H1 (cell line): ENCODE measurements at regions not wholly inside any gene's neighbourhood (a gene's known extent, or its start where the extent isn't known, plus 50 kb on each side); places are given as distances from the start of the nearest gene placed in this dataset.

Source experiments
- CTCF ChIA-PET: fragments of 300-600 bp; sonication (Branson Sonifier 250); formaldehyde crosslinking; loops from one replicate; lab custom pipeline; 2021; ENCODE audit not compliant: partially characterized antibody; lab: Charles Lee
- POLR2A ChIA-PET: fragments of 300-600 bp; sonication (Branson Sonifier 250); formaldehyde crosslinking; loops from one replicate; lab custom pipeline; 2021; ENCODE audit warnings: inconsistent platforms; ENCODE audit not compliant: partially characterized antibody; lab: Charles Lee
- DNase-seq, 2 experiments: peaks; one replicate each; pipeline versions ENCODE4 v3.0.0 to v3.0.0-alpha.2; 2010 to 2022; ENCODE audit warnings: low spot score in 2 of 2, low read depth in 1 of 2, mixed read lengths in 1 of 2
- FAIRE-seq: peaks from 2 replicates; lab custom pipeline; 2011; peaks lifted over from hg19 to GRCh38; lab: Jason Lieb, UNC
- H2AFZ ChIP-seq: 2 replicates; pipeline ENCODE4 v1.8.1; 2012; ENCODE audit warnings: low read length, inconsistent platforms
- H2AK5ac ChIP-seq: 2 replicates; pipeline ENCODE4 v1.6.1; 2013; ENCODE audit warnings: low read depth, low read length
- H2BK120ac ChIP-seq: replicated peaks from 2 replicates; pipeline ENCODE3; 2013; ENCODE audit warnings: low read depth, low read length, inconsistent platforms
- H2BK12ac ChIP-seq: 2 replicates; pipeline ENCODE4 v1.6.1; 2013; ENCODE audit warnings: low read depth, low read length
- H2BK15ac ChIP-seq: 2 replicates; pipeline ENCODE4 v1.6.1; 2013; ENCODE audit warnings: low read length
- H2BK20ac ChIP-seq: 2 replicates; pipeline ENCODE4 v1.6.1; 2013; ENCODE audit warnings: low read length
- H2BK5ac ChIP-seq: 2 replicates; pipeline ENCODE4 v1.6.1; 2013; ENCODE audit warnings: low read depth, low read length
- H3K14ac ChIP-seq: 2 replicates; pipeline ENCODE4 v1.6.1; 2013; ENCODE audit warnings: inconsistent platforms; ENCODE audit not compliant: insufficient read length
- H3K18ac ChIP-seq: 2 replicates; pipeline ENCODE4 v1.6.1; 2013; ENCODE audit warnings: low read length; ENCODE audit errors: extremely low read depth
- H3K23ac ChIP-seq: 2 replicates; pipeline ENCODE4 v1.6.1; 2013; ENCODE audit warnings: inconsistent platforms; ENCODE audit not compliant: insufficient read length
- H3K23me2 ChIP-seq: 2 replicates; pipeline ENCODE4 v1.6.1; 2013; ENCODE audit warnings: low read depth, low read length
- H3K27ac ChIP-seq: 2 replicates; pipeline ENCODE4 v1.6.1; 2011; ENCODE audit warnings: low read depth, low read length, inconsistent platforms
- H3K27me3 ChIP-seq, 4 experiments: replicated peaks in 1 of 4; 1 replicate in 1 of 4; 2 replicates in 3 of 4; pipeline versions ENCODE4 v1.6.1 to v1.8.1; 2011 to 2013; ENCODE audit warnings: low read length in 3 of 4, mild to moderate bottlenecking in 3 of 4, inconsistent platforms in 2 of 4, mixed read lengths in 2 of 4, moderate library complexity in 1 of 4; ENCODE audit not compliant: control insufficient read depth in 3 of 4, insufficient read depth in 3 of 4; ENCODE audit errors: extremely low read depth in 1 of 4
- H3K36me3 ChIP-seq, 4 experiments: 2 replicates each; pipeline versions ENCODE4 v1.6.1 to v1.8.1; 2011 to 2013; ENCODE audit warnings: mild to moderate bottlenecking in 4 of 4, low read length in 3 of 4, moderate library complexity in 2 of 4, control low read depth in 1 of 4, inconsistent platforms in 1 of 4; ENCODE audit not compliant: insufficient read depth in 4 of 4, control insufficient read depth in 2 of 4
- H3K4ac ChIP-seq: replicated peaks from 2 replicates; pipeline ENCODE3; 2013; ENCODE audit warnings: low read length, low read depth, mixed read lengths, inconsistent platforms; ENCODE audit not compliant: insufficient read length
- H3K4me1 ChIP-seq, 4 experiments: replicated peaks in 1 of 4; 1 replicate in 1 of 4; 2 replicates in 3 of 4; pipeline versions ENCODE4 v1.6.1 to v1.8.1; 2011 to 2013; ENCODE audit warnings: low read length in 3 of 4, inconsistent platforms in 2 of 4, mixed read lengths in 1 of 4; ENCODE audit not compliant: insufficient read depth in 4 of 4, control insufficient read depth in 3 of 4
- H3K4me2 ChIP-seq, 2 experiments: 2 replicates each; pipeline versions ENCODE4 v1.6.1 to v1.8.1; 2011 to 2013; ENCODE audit warnings: low read depth in 2 of 2, low read length in 2 of 2, control low read depth in 1 of 2, inconsistent platforms in 1 of 2, mild to moderate bottlenecking in 1 of 2; ENCODE audit not compliant: insufficient read depth in 1 of 2
- H3K4me3 ChIP-seq, 4 experiments: fragments of 200-600, 300-600 bp in 1 of 4; sonication (generic), shearing (Covaris generic), sonication (Bioruptor Twin) in 1 of 4; 2 replicates each; pipeline versions ENCODE4 v1.5.1 to v1.8.1; 2011 to 2016; ENCODE audit warnings: low read length in 4 of 4, low read depth in 3 of 4, control low read depth in 2 of 4, inconsistent platforms in 2 of 4, mild to moderate bottlenecking in 2 of 4, mixed read lengths in 1 of 4, moderate library complexity in 1 of 4; ENCODE audit not compliant: insufficient read depth in 2 of 4; ENCODE audit errors: extremely low read depth in 1 of 4
- H3K56ac ChIP-seq: replicated peaks from 2 replicates; pipeline ENCODE3; 2013; ENCODE audit warnings: low read depth, mild to moderate bottlenecking, mixed read lengths, low read length, inconsistent platforms; ENCODE audit not compliant: insufficient read length
- H3K79me1 ChIP-seq: 2 replicates; pipeline ENCODE4 v1.6.1; 2013; ENCODE audit warnings: low read depth, low read length, control low read depth
- H3K79me2 ChIP-seq, 2 experiments: 2 replicates each; pipeline versions ENCODE4 v1.6.1 to v1.8.1; 2012 to 2013; ENCODE audit warnings: low read length in 2 of 2, mild to moderate bottlenecking in 2 of 2, inconsistent platforms in 1 of 2; ENCODE audit not compliant: insufficient read depth in 2 of 2, control insufficient read depth in 1 of 2
- H3K9ac ChIP-seq, 4 experiments: replicated peaks in 1 of 4; 1 replicate in 1 of 4; 2 replicates in 3 of 4; pipeline versions ENCODE4 v1.6.1 to v1.8.1; 2011 to 2013; ENCODE audit warnings: low read depth in 3 of 4, low read length in 3 of 4, control low read depth in 2 of 4, mild to moderate bottlenecking in 2 of 4, moderate library complexity in 2 of 4, inconsistent platforms in 1 of 4; ENCODE audit errors: extremely low read depth in 1 of 4
- H3K9me3 ChIP-seq, 2 experiments: 2 replicates each; pipeline versions ENCODE4 v1.6.1 to v1.8.1; 2012 to 2013; ENCODE audit warnings: mild to moderate bottlenecking in 2 of 2, moderate library complexity in 2 of 2, control low read depth in 1 of 2, inconsistent platforms in 1 of 2, low read depth in 1 of 2, low read length in 1 of 2, mixed read lengths in 1 of 2; ENCODE audit not compliant: insufficient read depth in 2 of 2
- H4K20me1 ChIP-seq, 2 experiments: replicated peaks in 1 of 2; 2 replicates each; pipeline versions ENCODE3 to v1.8.1; 2011 to 2013; ENCODE audit warnings: inconsistent platforms in 2 of 2, low read length in 2 of 2, mild to moderate bottlenecking in 1 of 2; ENCODE audit not compliant: insufficient read depth in 2 of 2, control insufficient read depth in 1 of 2
- H4K5ac ChIP-seq: 2 replicates; pipeline ENCODE4 v1.6.1; 2013; ENCODE audit warnings: low read length, low read depth, mixed read lengths, inconsistent platforms; ENCODE audit not compliant: insufficient read length
- H4K8ac ChIP-seq: 2 replicates; pipeline ENCODE4 v1.8.0; 2013; ENCODE audit warnings: mild to moderate bottlenecking, moderate library complexity, low read length, inconsistent platforms; ENCODE audit not compliant: insufficient read depth; ENCODE audit errors: extremely low read depth
- H4K91ac ChIP-seq: replicated peaks from 2 replicates; pipeline ENCODE3; 2013; ENCODE audit warnings: low read length, mixed read lengths, inconsistent platforms; ENCODE audit not compliant: insufficient read length
- CBX5 ChIP-seq: fragments of 300-800, 300-1000 bp; sonication (generic); IDR thresholded peaks from 2 replicates; pipeline ENCODE4 v1.7.1; 2016; ENCODE audit warnings: antibody characterized with exemption, low read length, low read depth
- CEBPB ChIP-seq: IDR thresholded peaks from 2 replicates; pipeline ENCODE4 v1.6.1; 2012; ENCODE audit warnings: low read depth, low read length
- EGR1 ChIP-seq: IDR thresholded peaks from 2 replicates; pipeline ENCODE4 v1.6.1; 2011; ENCODE audit warnings: low read depth, low read length, borderline replicate concordance
- KDM1A ChIP-seq: fragments of 200-600, 300-600 bp; sonication (generic); IDR thresholded peaks from 2 replicates; pipeline ENCODE4 v1.7.1; 2016; ENCODE audit warnings: mild to moderate bottlenecking, low read length, borderline replicate concordance
- KDM5A ChIP-seq: fragments of 200-600 bp; IDR thresholded peaks from 2 replicates; pipeline ENCODE4 v1.7.1; 2012; ENCODE audit warnings: mild to moderate bottlenecking, low read length, inconsistent platforms, mixed read lengths
- RAD21 ChIP-seq, 2 experiments: IDR thresholded peaks in 1 of 2; conservative IDR thresholded peaks in 1 of 2; 2 replicates each; pipeline ENCODE4 v1.6.1; 2011; ENCODE audit warnings: low read depth in 2 of 2, low read length in 2 of 2, improper control_type of control experiment in 1 of 2, inconsistent platforms in 1 of 2, mild to moderate bottlenecking in 1 of 2, moderate library complexity in 1 of 2
- RNF2 ChIP-seq: fragments of 200-900, 300-1000 bp; sonication (generic); IDR thresholded peaks from 2 replicates; pipeline ENCODE4 v1.7.1; 2016; ENCODE audit warnings: borderline replicate concordance, low read depth, mild to moderate bottlenecking, antibody characterized with exemption, low read length; ENCODE audit not compliant: poor library complexity, severe bottlenecking; ENCODE audit errors: missing control alignments
- SIRT6 ChIP-seq: IDR thresholded peaks from one replicate; pipeline ENCODE4 v1.7.1; 2012; ENCODE audit warnings: low read length, inconsistent platforms
- SP1 ChIP-seq: IDR thresholded peaks from 2 replicates; pipeline ENCODE4 v1.6.1; 2011; ENCODE audit warnings: low read depth, low read length
- SP2 ChIP-seq: IDR thresholded peaks from 2 replicates; pipeline ENCODE4 v1.6.1; 2012; ENCODE audit warnings: mild to moderate bottlenecking, low read length, inconsistent platforms
- SP4 ChIP-seq: IDR thresholded peaks from 2 replicates; pipeline ENCODE4 v1.6.1; 2012; ENCODE audit warnings: low read length, inconsistent platforms
- SRF ChIP-seq: IDR thresholded peaks from 2 replicates; pipeline ENCODE4 v1.6.1; 2011; ENCODE audit warnings: mild to moderate bottlenecking, low read depth, low read length, moderate library complexity
- TEAD4 ChIP-seq: IDR thresholded peaks from 2 replicates; pipeline ENCODE4 v1.6.1; 2012; ENCODE audit warnings: low read depth, low read length, inconsistent platforms, mixed read lengths
- WGBS, 2 experiments: shearing (Covaris generic) in 1 of 2; methylation state at CpG; one replicate each; pipeline versions ENCODE4 v1.1.6 to v1.1.7; 2013 to 2015; ENCODE audit warnings: low lambda C conversion rate in 2 of 2, mixed read lengths in 2 of 2, inconsistent platforms in 1 of 2, low coverage in 1 of 2, missing lambda C conversion rate in 1 of 2; ENCODE audit not compliant: insufficient replicate concordance in 2 of 2, insufficient coverage in 1 of 2, insufficient read length in 1 of 2; ENCODE audit errors: extremely low coverage in 1 of 2, missing lambda C conversion rate in 1 of 2; 5-methylcytosine and 5-hydroxymethylcytosine counted together
- TF ChIP-seq, protein P1 (sequence below): IDR thresholded peaks from 2 replicates; pipeline ENCODE4 v1.6.1; 2012; ENCODE audit warnings: low read length, inconsistent platforms

GRCh38 chrX:20838477-20838876 lies 535.7 kb upstream of the CNKSR2 start:
- DNase-seq, result no peak
- no peak overlapping the region for H4K91ac ChIP-seq
- H3K9ac ChIP-seq, result no peak overlapping the region
- no peak overlapping the region for H3K14ac ChIP-seq
- TF ChIP-seq SP2, result no peak
- no peak for TF ChIP-seq SRF
- TF ChIP-seq KDM1A, result no peak
- TF ChIP-seq RNF2, result no peak
- no peak for TF ChIP-seq KDM5A
- no peak for TF ChIP-seq RAD21 (IDR thresholded peaks at IDR 0.05 in 1 of 2, conservative IDR thresholded peaks at IDR 0.05 in 1 of 2; ENCODE audit: low read depth in 2 of 2, low read length in 2 of 2)
- TF ChIP-seq EGR1, result no peak
- TF ChIP-seq CEBPB, result no peak
- TF ChIP-seq, protein P1, sequence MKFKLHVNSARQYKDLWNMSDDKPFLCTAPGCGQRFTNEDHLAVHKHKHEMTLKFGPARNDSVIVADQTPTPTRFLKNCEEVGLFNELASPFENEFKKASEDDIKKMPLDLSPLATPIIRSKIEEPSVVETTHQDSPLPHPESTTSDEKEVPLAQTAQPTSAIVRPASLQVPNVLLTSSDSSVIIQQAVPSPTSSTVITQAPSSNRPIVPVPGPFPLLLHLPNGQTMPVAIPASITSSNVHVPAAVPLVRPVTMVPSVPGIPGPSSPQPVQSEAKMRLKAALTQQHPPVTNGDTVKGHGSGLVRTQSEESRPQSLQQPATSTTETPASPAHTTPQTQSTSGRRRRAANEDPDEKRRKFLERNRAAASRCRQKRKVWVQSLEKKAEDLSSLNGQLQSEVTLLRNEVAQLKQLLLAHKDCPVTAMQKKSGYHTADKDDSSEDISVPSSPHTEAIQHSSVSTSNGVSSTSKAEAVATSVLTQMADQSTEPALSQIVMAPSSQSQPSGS, result no peak
- TF ChIP-seq TEAD4, result no peak
- TF ChIP-seq SP4, result no peak
- TF ChIP-seq SP1, result no peak
- TF ChIP-seq SIRT6, result no peak
- no peak for TF ChIP-seq CBX5
- no peak overlapping the region; the same call in 1 of the 2 replicates for H4K8ac ChIP-seq
- H3K56ac ChIP-seq, result no peak overlapping the region
- H3K23me2 ChIP-seq, result no peaks in the 10 kb centered on the region
- H3K4me1 ChIP-seq, result no peaks in the 10 kb centered on the region
- 80% methylated on average over 2 of the region's 3 CpGs; no CpG with 5 or more reads in 1 of the 2 experiments for WGBS, 2 experiments
- no peaks in the 10 kb centered on the region for H4K20me1 ChIP-seq
- H3K4me2 ChIP-seq, result no peak overlapping the region
- no peaks in the 10 kb centered on the region for H3K79me1 ChIP-seq
- H3K18ac ChIP-seq, result no peak overlapping the region
- no peak overlapping the region for H3K4me3 ChIP-seq
- no peak overlapping the region for H3K23ac ChIP-seq
- no peak overlapping the region for H2AFZ ChIP-seq
- no peaks in the 10 kb centered on the region for H3K79me2 ChIP-seq
- POLR2A ChIA-PET, result no interaction called here
- H2AK5ac ChIP-seq, result no peak overlapping the region
- CTCF ChIA-PET, result no interaction called here
- H2BK15ac ChIP-seq, result no peak overlapping the region
- no peak overlapping the region for H3K4ac ChIP-seq
- H2BK20ac ChIP-seq, result no peak overlapping the region
- H2BK5ac ChIP-seq, result no peak overlapping the region
- no peak overlapping the region for H2BK12ac ChIP-seq
- H3K36me3 ChIP-seq, result no peaks in the 10 kb centered on the region
- H4K5ac ChIP-seq, result no peak overlapping the region
- H3K27me3 ChIP-seq, result no peaks in the 10 kb centered on the region
- no peak for FAIRE-seq
- no peak overlapping the region for H2BK120ac ChIP-seq
- no peak overlapping the region for H3K27ac ChIP-seq
- peaks cover 0 to 2% of the 10 kb centered on the region in 2 experiments; a peak in 1 of 4 replicates for H3K9me3 ChIP-seq
